Retina (tissue), 1 donor: ENCODE measurements at regions not wholly inside any gene's neighbourhood (a gene's known extent, or its start where the extent isn't known, plus 50 kb on each side); places are given as distances from the start of the nearest gene placed in this dataset.
"Not testable (repeated sequence)": the region's sequence is repeated elsewhere in the genome, so short reads cannot be mapped to it uniquely, and the experiment has no call there.

Experiments
- DNase-seq: peaks from one replicate; pipeline ENCODE4 v3.0.0-alpha.2; 2016

- no peak for DNase-seq
These were observed 116.4 kb downstream of the NPIPB5 start for GRCh38 chr16:22627043-22627442.

- DNase-seq: no peak
These were observed 118.3 kb downstream of the NPIPB5 start for GRCh38 chr16:22628994-22629393.

DNA sequence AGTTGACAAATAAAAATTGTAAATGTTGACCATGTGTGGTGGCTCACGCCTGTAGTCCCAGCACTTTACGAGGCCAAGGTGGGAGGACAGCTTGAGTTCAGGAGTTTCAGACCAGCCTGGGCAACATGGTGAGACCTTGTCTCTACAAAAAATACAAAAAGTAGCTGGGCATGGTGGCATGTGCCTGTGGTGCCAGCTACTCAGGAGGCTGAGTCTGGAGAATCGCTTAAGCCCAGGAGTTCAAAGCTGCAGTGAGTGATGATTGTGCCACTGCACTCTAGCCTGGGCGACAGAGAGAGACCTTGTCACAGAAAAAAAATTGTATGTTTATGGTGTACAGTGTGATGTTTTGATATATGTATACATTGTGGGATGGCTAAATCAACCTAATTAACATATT, 119.6 kb downstream of the NPIPB5 start:
- no peak for DNase-seq

GRCh38 chr16:22631264-22631663, 120.6 kb downstream of the NPIPB5 start:
- DNase-seq: no peak

- no peak for DNase-seq
These were observed 121.9 kb downstream of the NPIPB5 start for GRCh38 chr16:22632606-22633005.

- no peak for DNase-seq
These were observed 122.6 kb downstream of the NPIPB5 start for GRCh38 chr16:22633280-22633679.

DNA sequence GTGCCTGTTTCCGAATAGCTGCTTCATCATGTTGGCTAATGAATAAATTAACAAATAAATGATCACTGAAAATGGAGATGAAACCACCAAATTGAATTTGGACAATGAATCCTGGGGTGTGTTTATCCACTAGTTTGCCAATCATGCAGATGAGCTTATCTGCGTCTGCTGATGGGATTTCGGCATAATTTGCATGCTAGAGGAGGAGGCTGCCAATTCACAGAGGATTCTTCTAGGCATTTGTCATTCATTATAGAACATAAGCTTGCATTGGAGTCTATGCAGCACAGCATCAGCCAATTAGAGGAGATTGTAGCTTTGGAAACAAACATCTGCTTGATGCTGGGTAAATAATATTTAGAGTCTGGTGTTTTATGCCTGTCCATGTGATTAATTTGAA, 123.1 kb downstream of the NPIPB5 start:
- DNase-seq: no peak

DNA sequence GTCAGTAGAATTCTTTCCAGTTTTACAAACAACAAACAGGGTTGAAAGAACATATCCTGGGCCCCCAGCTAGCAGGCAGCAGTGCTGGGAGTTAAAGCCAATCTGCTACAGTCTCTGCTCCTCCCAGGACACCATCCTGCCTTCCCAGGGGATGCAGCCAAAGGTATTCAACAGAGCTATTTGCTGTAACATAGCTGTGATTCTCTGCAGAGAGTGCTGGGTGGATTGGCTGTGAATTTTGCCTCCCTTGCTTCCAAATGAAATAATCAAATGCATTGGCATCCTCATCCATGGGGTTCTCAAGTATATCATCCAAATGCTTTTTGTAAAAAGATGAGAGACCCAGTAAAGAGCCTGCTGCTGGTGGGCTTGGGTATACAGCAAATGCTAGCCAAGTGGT, 124.3 kb downstream of the NPIPB5 start:
- DNase-seq: no peak

- no peak for DNase-seq
These were observed 124.7 kb downstream of the NPIPB5 start for GRCh38 chr16:22635357-22635761.

DNA sequence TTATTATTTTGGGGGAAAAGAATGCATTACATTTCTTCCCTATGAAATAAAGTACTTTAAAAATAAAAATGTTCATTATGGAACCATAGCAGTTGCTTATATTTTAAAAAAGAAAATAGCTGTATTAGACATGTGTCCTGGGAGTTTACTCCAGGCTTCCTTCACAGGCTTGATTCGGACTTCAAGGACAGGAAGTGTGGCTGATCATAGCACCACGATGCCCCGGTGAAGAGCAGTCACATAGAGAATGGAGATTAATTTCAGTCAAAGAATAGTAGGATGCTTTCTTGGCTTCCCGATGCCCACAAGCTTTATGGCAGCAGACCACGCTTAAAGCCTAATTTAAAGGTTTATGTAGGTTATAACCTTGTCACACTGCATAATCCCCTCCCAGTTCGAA, 125.1 kb downstream of the NPIPB5 start:
- DNase-seq: no peak

DNA sequence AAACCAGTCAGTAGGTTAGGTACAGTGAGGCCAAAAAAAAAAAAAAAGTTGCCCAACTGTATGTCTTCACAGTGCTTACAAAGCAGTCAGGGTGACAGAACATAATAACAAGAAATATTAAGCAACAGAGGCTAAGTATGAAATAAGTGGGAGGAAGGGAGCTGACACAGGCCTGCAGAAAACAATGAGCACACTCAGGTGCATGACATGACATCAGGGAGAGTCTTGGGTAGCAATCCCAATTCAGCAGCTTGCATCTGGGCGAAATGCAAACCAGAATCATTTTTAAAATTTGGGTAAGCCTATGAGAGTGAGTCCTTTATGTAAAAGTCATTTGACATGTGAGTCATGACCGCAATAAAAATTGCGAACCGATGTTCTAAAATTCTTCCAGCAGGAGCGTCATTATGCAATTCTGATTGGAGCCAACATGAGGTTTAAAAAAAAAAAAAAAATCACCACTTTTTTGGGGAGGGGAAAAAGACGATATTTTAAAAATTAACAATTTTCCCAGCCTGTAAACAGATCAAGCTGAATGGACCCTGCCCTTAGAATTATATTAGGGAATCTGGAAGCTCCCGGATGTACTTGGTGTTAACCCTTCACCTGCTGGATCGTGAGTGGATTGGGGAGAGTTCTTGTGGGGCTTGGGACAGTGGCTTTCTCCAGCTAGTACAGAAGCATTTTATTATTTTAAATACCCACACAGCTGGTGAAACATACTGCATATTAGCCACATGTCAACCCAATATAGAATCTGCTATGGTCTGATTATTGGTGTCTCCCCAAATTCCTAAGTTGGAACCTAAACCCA, 127.9 kb downstream of the NPIPB5 start:
- DNase-seq: no peak

DNA sequence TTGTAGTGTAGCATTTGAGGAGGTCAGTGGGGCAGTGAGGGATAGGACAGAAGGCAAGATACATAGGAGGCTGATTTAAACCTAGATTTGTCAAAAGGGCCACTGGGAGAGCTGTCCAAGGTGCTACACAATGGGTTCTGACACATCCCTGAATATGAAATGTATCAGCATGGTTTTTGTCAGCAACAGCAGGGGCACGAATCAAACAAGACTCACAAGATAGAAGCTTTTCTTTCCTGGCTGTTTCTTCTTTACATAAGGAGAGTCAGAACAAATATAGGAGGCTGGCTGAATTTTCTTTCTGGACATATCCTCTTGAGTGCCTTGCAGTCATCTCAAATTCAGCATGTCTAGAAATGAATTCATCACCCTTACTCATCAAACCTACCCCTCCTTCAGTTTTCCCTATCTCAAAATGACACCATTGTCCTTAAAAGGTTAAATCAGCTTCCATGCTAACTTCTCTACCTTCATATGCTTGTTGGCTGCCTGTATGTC, 130.5 kb downstream of the NPIPB5 start:
- no peak for DNase-seq

GRCh38 chr16:22642416-22643088, 131.9 kb downstream of the NPIPB5 start:
- no peak for DNase-seq

- not testable (repeated sequence) for DNase-seq
These were observed 132.5 kb downstream of the NPIPB5 start for GRCh38 chr16:22643203-22643602.

GRCh38 chr16:22643886-22644285, 133.2 kb downstream of the NPIPB5 start:
- DNase-seq: no peak

- DNase-seq: no peak
These were observed 135.2 kb downstream of the NPIPB5 start for GRCh38 chr16:22645868-22646267.

DNA sequence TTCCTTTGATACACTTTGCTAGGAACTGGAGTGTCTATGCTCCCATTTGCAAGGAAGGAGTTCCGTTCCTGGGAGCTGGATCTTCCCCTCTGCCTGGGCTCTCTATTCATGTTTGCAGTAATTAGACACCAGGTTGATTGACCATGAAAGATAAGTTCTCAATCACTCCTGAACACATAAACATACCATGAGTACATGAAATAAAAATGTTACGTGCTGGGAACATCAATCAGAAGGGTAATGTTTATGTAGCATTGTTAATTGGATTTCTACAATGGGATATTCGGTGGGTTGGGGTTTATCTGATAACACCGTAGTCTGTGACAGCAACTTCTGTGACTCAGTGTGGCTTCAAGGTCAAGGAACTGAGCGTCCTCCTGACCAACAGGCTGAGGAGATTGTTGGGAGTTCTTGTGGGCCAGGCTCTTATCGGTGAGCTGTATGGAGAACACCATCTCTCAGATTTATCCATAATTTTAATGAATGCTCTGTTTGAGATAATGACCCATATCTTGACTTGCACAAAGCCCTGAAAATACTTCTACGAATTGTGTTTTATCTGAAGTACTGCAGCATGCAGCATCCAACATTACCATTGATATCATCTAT, 136.4 kb downstream of the NPIPB5 start:
- DNase-seq: no peak

- no peak for DNase-seq
These were observed 137.4 kb downstream of the NPIPB5 start for GRCh38 chr16:22648141-22648540.

- DNase-seq: no peak
These were observed 138.2 kb downstream of the NPIPB5 start for GRCh38 chr16:22648941-22649340.

DNA sequence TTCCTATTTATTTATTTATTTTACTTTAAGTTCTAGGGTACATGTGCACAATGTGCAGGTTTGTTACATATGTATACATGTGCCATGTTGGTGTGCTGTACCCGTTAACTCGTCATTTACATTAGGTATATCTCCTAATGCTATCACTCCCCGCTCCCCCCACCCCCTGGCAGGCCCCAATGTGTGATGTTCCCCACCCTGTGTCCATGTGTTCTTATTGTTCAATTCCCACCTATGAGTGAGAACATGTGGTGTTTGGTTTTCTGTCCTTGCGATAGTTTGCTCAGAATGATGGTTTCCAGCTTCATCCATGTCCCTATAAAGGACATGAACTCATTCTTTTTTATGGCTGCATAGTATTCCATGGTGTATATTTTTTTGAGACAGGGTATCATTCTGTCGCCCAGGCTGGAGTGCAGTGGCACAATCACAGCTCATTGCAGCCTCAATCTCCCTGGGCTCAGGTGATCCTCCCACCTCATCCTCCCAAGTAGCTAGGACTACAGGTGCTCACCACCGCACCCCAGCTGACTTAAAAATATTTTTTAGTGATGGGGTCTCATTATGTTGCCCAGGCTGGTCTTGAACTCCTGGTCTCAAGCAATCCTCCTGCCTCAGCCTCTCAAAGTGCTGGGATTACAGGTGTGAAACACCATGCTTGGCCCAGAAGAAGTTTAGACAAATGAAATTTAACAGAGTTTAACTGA, 140.6 kb downstream of the NPIPB5 start:
- DNase-seq: not testable (repeated sequence)

DNA sequence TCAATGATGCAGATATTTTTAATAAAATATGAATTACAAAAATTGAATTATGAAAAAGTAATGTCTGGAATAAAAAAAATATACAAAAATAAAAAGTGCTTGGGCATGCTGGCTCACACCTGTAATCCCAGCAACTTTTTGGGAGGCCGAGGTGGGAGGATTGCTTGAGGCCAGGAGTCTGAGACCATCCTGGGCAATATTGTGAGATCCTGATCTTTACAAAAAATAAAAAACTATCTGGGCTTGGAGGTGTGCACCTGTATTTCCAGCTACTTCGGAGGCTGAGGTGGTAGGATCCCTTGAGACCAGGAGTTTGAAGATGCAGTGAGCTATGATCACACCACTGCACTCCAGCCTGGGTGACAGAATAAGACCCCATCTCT, 141.8 kb downstream of the NPIPB5 start:
- DNase-seq: no peak

GRCh38 chr16:22653876-22654275, 143.2 kb downstream of the NPIPB5 start:
- DNase-seq: no peak

DNA sequence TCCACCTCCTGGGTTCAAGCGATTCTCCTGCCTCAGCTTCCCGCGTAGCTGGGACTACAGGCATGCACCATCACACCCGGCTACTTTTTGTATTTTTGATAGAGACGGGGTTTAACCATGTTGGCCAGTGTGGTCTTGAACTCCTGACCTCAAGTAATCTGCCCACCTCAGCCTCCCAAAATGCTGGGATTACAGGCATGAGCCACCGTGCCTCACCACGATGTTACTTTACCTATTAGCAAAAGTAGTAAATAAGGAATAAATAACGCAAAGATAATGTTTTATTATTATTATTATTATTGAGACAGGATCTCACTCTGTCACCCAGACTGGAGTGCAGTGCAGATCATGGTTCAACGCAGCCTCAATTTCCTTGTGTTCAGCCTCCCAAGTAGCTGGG, 145.9 kb downstream of the NPIPB5 start:
- DNase-seq: not testable (repeated sequence)
